ENCODE measurements at regions not wholly inside any gene's neighbourhood (a gene's known extent, or its start where the extent isn't known, plus 50 kb on each side); places are given as distances from the start of the nearest gene placed in this dataset.
"Not testable (repeated sequence)": the region's sequence is repeated elsewhere in the genome, so short reads cannot be mapped to it uniquely, and the experiment has no call there.

DNA sequence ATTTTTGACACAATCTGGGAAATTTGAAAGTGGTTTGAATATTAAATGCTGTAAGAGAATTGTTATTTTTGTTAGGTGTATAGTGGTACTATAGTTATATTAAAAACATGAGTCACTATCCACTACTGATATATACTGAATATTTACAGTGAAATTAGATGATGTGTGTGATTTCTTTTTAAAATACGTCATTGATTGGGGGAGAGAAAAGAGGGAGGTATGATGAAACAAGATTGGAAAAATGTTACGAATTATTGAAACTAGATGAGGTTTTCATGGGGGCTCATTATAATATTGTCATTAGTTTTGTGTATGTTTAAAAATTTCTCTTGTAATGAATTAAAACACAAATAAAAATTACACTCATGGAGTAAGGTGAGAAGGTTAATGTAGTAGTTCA, 571.4 kb downstream of the HTR7 start:
- Histone ChIP-seq H3K27ac (no peak overlapping the region), H3K4me3 (no peak overlapping the region), H3K27me3 (replicated peaks; ENCODE audit: insufficient read depth) (no peaks in the 10 kb centered on the region), H3K4me1 (replicated peaks) (no peaks in the 10 kb centered on the region), H3K36me3 (no peaks in the 10 kb centered on the region), H3K9me3 (no peaks in the 10 kb centered on the region)
- TF ChIP-seq POLR2A (IDR thresholded peaks at IDR 0.05): no peak
- TF ChIP-seq POLR2AphosphoS5 (IDR thresholded peaks at IDR 0.05): no peak
- TF ChIP-seq, protein P1, sequence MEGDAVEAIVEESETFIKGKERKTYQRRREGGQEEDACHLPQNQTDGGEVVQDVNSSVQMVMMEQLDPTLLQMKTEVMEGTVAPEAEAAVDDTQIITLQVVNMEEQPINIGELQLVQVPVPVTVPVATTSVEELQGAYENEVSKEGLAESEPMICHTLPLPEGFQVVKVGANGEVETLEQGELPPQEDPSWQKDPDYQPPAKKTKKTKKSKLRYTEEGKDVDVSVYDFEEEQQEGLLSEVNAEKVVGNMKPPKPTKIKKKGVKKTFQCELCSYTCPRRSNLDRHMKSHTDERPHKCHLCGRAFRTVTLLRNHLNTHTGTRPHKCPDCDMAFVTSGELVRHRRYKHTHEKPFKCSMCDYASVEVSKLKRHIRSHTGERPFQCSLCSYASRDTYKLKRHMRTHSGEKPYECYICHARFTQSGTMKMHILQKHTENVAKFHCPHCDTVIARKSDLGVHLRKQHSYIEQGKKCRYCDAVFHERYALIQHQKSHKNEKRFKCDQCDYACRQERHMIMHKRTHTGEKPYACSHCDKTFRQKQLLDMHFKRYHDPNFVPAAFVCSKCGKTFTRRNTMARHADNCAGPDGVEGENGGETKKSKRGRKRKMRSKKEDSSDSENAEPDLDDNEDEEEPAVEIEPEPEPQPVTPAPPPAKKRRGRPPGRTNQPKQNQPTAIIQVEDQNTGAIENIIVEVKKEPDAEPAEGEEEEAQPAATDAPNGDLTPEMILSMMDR (IDR thresholded peaks at IDR 0.05): no peak
- WGBS: 91% methylated on average over 2 of the region's 2 CpGs
- intact Hi-C loops (cut with DNase I): no loop called here
- no peak for DNase-seq (ENCODE audit: low spot score)

DNA sequence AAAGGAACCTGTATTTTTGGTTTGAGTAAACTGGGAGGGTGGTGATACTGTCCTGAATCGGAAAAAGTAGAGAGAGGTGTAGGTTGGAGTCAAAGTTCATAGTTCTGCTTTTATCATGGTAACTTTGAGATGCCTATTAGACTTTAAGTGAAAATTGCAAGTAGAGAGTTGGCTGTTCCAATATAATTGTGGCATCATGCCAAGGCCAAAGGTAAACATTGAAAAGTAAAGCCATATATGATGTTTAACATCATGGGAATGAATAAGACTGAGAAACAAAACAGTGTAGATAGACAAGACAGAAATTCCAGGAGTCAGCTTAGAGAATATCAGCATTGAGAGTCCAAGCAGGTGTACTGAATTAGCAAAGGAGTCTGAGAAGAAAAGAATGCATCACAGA, 570.9 kb downstream of the HTR7 start:
- Histone ChIP-seq H3K27me3 (replicated peaks; ENCODE audit: insufficient read depth) (no peaks in the 10 kb centered on the region), H3K36me3 (no peaks in the 10 kb centered on the region), H3K27ac (no peak overlapping the region), H3K4me3 (no peak overlapping the region), H3K9me3 (no peaks in the 10 kb centered on the region), H3K4me1 (replicated peaks) (no peaks in the 10 kb centered on the region)
- no peak for DNase-seq (ENCODE audit: low spot score)
- TF ChIP-seq POLR2AphosphoS5 (IDR thresholded peaks at IDR 0.05): no peak
- 73% methylated on average over 1 of the region's 1 CpG for WGBS
- intact Hi-C loops (cut with DNase I): no loop called here

DNA sequence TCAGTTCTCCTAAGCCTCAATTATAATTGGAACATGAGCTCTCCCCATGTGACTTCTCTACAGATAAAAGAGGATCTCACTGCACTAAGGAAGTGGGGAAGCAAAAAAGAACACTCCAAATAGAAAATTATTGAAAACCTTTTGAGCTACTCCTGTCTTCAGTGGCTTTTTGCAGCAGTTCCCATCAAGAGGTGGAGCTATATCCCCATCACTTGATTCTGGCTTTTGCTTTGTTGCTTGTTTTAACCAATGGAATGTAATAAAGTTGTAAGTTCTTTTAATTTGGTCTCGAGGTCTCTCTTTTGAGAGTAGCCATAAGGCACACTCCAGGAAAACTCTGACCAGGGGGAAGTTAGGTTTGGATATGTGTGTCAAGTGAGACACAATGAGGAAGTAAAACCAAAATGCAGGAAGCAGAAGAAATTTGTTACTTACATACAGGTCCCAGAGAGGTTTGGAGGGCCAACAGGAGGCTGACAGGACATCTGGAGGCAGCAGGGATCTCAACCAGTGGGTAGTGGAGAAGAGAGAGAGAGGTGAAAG, 569.4 kb downstream of the HTR7 start:
- H3K27ac ChIP-seq: no peak overlapping the region

DNA sequence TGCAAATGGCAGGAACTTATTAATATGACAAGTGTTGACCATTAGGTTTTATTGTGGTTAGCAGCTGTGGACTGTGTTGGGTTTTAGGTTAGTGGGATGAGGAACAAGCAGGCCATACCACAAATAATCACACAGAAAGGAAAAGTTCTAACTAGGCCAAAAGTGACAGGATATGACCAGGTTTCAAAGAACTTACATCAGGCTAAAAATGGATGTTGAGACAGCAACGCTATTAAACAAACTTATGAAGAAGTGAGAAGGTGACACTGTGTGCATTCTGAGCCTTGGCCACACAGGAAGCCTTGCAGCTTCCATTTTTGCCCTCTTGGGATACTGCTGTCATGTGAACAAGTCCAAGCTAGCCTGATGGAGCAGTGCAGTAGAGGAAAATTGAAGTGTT, 568.8 kb downstream of the HTR7 start:
- H3K36me3 ChIP-seq: no peaks in the 10 kb centered on the region
- DNase-seq (ENCODE audit: low spot score): no peak
- TF ChIP-seq POLR2A (IDR thresholded peaks at IDR 0.05) (no peak), POLR2AphosphoS5 (IDR thresholded peaks at IDR 0.05) (no peak)
- TF ChIP-seq, protein P1 (IDR thresholded peaks at IDR 0.05): no peak
- H3K27ac ChIP-seq: no peak overlapping the region
- no peaks in the 10 kb centered on the region for H3K27me3 ChIP-seq (replicated peaks; ENCODE audit: insufficient read depth)
- intact Hi-C loops (cut with DNase I): no loop called here
- no peaks in the 10 kb centered on the region for H3K4me1 ChIP-seq (replicated peaks)
- WGBS: 59% methylated on average over 1 of the region's 1 CpG
- no peak overlapping the region for H3K4me3 ChIP-seq
- H3K9me3 ChIP-seq: no peaks in the 10 kb centered on the region

More for the DNA sequence above, 569.4 kb downstream of the HTR7 start:
- no peak for TF ChIP-seq POLR2A (IDR thresholded peaks at IDR 0.05)
- TF ChIP-seq, protein P1 (IDR thresholded peaks at IDR 0.05): no peak
- Histone ChIP-seq H3K27me3 (replicated peaks; ENCODE audit: insufficient read depth) (no peaks in the 10 kb centered on the region), H3K4me3 (no peak overlapping the region), H3K4me1 (replicated peaks) (no peaks in the 10 kb centered on the region), H3K9me3 (no peaks in the 10 kb centered on the region), H3K36me3 (no peaks in the 10 kb centered on the region)
- no peak for DNase-seq (ENCODE audit: low spot score)
- intact Hi-C loops (cut with DNase I): no loop called here
- WGBS: 25% methylated on average over 1 of the region's 1 CpG

DNA sequence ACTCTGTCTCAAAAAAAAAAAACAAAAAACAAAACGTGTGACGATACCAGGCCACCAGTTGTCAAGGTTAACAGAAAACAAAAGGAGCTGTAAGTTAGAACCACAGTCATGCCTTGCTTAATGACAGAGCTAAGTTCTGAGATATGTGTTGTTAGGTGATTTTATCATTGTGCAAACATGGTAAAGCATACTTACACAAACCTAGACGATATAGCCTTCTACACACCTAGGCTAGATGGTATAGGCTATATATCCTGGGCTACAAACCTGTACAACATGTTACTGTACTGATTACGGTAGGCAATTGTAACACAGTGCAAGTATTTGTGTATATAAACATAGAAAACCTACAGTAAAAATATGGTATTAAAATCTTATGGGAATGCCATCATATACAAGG, 564.2 kb downstream of the HTR7 start:
- TF ChIP-seq POLR2A (IDR thresholded peaks at IDR 0.05) (no peak), POLR2AphosphoS5 (IDR thresholded peaks at IDR 0.05) (no peak)
- TF ChIP-seq, protein P1 (IDR thresholded peaks at IDR 0.05): no peak
- Histone ChIP-seq H3K27ac (no peak overlapping the region), H3K4me1 (replicated peaks) (no peaks in the 10 kb centered on the region), H3K27me3 (replicated peaks; ENCODE audit: insufficient read depth) (no peaks in the 10 kb centered on the region), H3K9me3 (no peaks in the 10 kb centered on the region), H3K4me3 (no peak overlapping the region), H3K36me3 (no peaks in the 10 kb centered on the region)
- intact Hi-C loops (cut with DNase I): no loop called here
- WGBS: 47% methylated on average over 4 of the region's 4 CpGs
- no peak for DNase-seq (ENCODE audit: low spot score)

DNA sequence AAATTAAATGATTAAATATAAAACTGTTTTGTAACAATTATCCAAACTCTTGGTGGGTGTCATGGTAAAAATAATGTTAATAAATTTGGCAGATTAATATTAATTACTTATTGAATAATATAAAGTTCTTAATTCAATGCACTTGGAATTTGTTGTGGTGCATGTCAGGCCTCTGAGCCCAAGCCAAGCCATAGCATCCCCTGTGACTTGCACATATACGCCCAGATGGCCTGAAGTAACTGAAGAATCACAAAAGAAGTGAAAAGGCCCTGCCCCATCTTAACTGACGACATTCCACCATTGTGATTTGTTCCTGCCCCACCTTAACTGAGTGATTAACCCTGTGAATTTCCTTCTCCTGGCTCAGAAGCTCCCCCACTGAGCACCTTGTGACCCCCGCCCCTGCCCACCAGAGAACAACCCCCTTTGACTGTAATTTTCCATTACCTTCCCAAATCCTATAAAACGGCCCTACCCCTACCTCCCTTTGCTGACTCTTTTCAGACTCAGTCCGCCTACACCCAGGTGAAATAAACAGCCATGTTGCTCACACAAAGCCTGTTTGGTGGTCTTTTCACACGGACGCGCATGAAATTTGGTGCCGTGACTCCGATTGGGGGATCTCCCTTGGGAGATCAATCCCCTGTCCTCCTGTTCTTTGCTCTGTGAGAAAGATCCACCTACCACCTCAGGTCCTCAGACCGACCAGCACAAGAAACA, 562.9 kb downstream of the HTR7 start:
- H3K4me1 ChIP-seq (replicated peaks); H3K27ac ChIP-seq; H3K27me3 ChIP-seq (replicated peaks; ENCODE audit: insufficient read depth); H3K36me3 ChIP-seq; intact Hi-C loops (cut with DNase I); DNase-seq (ENCODE audit: low spot score); H3K9me3 ChIP-seq; H3K4me3 ChIP-seq: not testable (repeated sequence)
- WGBS: 84% methylated on average over 11 of the region's 11 CpGs

DNA sequence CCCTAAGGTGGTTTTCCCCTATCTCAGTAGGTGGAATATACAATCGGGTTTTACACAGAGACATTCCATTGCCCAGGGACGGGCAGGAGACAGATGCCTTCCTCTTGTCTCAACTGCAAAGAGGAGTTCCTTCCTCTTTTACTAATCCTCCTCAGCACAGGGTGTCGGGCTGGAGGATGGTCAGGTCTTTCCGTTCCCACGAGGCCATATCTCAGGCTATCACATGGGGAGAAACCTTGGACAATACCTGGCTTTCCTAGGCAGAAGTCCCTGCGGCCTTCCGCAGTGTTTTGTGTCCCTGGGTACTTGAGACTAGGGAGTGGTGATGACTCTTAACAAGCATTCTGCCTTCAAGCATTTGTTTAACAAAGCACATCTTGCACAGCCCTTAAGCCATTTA, 555.8 kb downstream of the HTR7 start:
- H3K4me3 ChIP-seq; H3K36me3 ChIP-seq; DNase-seq (ENCODE audit: low spot score); H3K27me3 ChIP-seq (replicated peaks; ENCODE audit: insufficient read depth); H3K9me3 ChIP-seq; H3K27ac ChIP-seq; H3K4me1 ChIP-seq (replicated peaks); intact Hi-C loops (cut with DNase I): not testable (repeated sequence)
- 29% methylated on average over 7 of the region's 7 CpGs for WGBS
